NCI-H510A (cell line): ENCODE measurements at regions not wholly inside any gene's neighbourhood (a gene's known extent, or its start where the extent isn't known, plus 50 kb on each side); places are given as distances from the start of the nearest gene placed in this dataset.

Experiments used
- DNase-seq: peaks from one replicate; lab custom pipeline; 2025; lab: John Stamatoyannopoulos, UW

- DNase-seq: no peak
Observed at GRCh38 chr3:76812649-76813242, 227.2 kb upstream of the ROBO2 start.

- DNase-seq: no peak
Observed at GRCh38 chr3:76815561-76815960, 224.3 kb upstream of the ROBO2 start.

- no peak for DNase-seq
Observed at GRCh38 chr3:76820481-76820880, 219.4 kb upstream of the ROBO2 start.

GRCh38 chr3:76824658-76825240, 215.2 kb upstream of the ROBO2 start:
- DNase-seq: no peak

GRCh38 chr3:76826861-76827260, 213.0 kb upstream of the ROBO2 start:
- DNase-seq: no peak

- no peak for DNase-seq
Observed at GRCh38 chr3:76827701-76828226, 212.1 kb upstream of the ROBO2 start.

GRCh38 chr3:76834657-76835056, 205.2 kb upstream of the ROBO2 start:
- DNase-seq: no peak

DNA sequence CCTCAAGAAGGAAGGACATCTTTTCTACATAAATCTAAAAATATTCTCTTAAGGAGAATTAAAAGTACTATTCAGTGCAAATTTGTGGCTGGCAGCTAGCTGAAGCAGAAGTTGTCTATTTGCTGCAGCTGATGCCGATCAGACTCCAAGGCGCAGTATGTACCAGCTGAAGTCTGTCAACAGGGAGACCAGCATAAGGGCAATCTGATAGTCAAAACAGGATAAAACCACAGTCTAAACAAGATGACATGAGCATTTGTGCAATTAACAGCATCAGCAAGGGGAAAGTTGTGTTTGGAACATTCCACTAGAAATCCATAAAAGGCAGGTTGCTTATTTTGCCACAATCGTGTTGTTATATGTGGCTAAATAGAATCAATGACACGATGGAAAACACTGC, 198.2 kb upstream of the ROBO2 start:
- DNase-seq: no peak

GRCh38 chr3:76842216-76842615, 197.7 kb upstream of the ROBO2 start:
- DNase-seq: no peak

DNA sequence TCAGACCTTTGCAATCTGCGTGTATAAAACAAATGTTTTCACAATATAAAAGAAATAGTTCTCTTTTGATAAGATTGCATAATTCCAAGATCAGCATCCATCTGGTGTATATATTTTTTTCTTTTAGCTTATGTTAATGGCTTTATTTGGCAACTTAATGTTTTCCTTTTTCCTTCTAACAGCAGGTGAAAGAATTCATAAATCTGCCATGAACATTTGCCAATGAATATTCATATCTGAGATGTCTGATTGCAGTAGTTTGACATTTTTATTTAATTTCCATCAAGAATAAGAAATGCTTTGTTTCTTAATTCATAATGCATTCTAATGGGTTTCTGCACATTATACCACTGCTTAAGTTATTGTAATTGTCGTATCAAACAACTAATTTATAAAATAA, 184.4 kb upstream of the ROBO2 start:
- DNase-seq: no peak

- DNase-seq: no peak
Observed at GRCh38 chr3:76859596-76859995, 180.3 kb upstream of the ROBO2 start.

GRCh38 chr3:76864355-76864754, 175.5 kb upstream of the ROBO2 start:
- no peak for DNase-seq

GRCh38 chr3:76866729-76867408, 173.0 kb upstream of the ROBO2 start:
- no peak for DNase-seq

- DNase-seq: no peak
Observed at GRCh38 chr3:76869726-76870384, 170.0 kb upstream of the ROBO2 start.

DNA sequence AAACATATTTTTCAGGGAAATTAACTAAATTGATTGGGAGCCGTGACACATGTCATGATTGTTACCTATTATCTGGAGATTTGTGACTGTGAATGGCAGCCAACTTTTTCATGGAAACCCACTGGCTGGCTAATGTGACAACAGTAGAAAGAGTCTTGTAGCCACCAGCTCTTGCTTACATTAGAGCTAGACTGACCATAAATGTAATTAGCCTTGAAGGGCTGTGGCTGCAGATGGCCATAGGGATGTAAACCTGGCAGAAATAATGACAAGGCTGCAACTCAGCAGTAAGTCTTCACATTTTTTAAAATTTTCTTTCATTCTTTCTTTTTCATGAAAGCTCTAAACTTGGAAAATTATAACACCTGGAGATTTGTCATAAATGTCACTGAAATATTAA, 168.2 kb upstream of the ROBO2 start:
- DNase-seq: no peak

- no peak for DNase-seq
Observed at GRCh38 chr3:76872999-76873398, 166.9 kb upstream of the ROBO2 start.

DNA sequence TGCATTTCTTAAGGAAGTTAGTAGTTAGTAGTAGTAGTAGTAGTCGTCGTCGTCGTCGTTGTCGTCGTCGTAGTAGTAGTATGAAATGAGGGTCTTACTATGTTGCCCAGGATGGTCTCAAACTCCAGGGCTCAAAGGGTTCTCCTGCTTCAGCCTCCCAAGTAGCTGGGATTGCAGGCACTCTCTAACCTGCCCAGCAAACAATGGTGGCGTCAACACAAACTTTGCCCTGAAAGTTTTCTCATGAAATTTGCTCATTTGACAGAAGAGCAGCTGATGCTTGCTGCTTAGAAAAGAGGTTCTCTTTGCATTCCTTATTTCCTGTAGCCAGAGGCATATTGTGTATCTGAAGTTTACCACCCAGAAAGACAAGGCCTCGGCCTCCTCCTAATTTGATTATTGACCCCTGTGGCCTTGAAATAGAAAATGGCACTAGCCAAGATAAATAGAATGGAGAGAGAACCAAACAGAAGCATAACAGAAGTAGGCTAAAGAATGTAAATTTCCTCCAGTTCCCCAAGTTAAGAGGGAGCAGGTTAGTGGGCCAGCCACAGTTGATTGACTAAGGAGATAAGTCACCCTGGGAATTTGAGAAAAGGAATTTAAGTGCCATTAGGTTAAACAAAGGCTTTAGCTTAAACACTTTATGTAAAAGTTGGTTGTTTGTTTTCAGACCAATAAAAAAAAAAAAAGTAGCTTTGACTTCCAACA, 166.2 kb upstream of the ROBO2 start:
- DNase-seq: no peak

DNA sequence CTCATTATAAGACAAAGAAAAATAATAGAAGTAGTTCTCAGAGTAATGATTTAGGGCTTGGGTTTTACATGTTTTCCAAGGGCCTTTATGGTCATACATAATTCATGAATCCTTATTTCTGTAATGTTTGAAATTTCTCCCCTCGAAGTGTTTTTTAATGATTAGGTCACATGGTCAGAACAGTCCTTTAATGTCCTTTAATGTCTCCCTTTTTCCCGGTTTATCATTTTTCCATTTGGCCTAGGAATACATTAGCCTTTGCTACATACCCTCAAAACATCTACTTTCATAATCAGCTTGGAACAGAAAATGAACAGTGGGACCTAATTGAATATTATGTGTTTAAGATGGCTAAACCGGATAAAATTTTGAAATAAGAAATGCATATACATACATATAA, 159.9 kb upstream of the ROBO2 start:
- DNase-seq: no peak

DNA sequence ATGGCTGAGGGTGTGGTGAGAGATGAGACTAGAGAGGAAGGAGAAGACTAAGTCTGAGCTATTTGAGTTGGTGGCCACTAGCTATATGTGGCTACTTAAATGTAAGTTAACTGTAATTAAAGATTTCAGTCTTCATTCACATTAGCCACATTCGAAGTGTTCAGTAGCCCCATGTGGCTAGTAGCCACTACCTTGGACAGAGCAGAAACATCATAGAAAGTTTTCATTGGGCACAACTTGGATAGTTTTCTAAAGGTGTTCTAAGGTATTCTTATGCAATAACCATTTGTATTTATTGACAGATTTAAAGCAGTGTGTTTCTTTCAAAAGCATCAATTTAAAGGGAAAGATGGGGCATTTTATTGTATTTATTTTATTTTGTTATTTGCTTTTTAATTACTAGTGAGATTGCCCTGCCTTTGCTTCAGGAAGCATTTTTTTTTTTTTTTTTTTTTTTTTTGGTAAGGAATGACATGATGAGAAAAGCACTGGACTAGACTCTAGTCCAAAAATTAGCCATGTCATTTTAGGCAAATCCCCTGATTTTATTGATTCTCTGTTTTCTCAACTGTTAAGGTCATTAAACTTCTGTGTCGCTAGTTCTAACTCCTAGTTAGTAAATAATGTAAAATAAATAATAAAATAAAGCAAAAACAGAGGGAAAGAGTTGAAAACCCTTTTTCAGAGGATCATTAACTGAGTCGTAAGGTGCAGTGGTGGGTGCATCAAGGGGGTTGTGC, 153.0 kb upstream of the ROBO2 start:
- no peak for DNase-seq

- DNase-seq: no peak
Observed at GRCh38 chr3:76888856-76889255, 151.0 kb upstream of the ROBO2 start.

GRCh38 chr3:76889911-76890310, 150.0 kb upstream of the ROBO2 start:
- no peak for DNase-seq

DNA sequence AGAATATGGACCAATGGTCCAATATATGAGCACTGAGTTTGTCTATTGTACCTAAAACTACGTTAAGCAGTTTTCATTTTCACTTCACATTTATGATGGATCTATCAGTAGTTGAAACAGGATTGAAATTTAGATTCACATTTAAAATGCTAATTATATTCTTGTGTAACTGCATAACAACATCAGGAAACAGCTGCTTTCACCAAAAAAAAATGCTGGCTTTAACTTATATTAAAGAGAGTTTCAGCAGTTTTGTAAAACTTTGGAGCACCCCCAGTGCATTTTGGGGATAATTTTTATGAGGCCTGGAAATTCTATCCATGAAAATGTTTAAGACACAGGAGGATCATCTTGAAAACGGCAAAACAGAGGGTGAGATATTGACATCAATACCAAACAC, 142.8 kb upstream of the ROBO2 start:
- no peak for DNase-seq
